Stimulated activated CD8-positive, alpha-beta memory T cell treated with anti-CD3 and anti-CD28 coated beads, Interleukin-4, amount 100 ng/mL, for 48 hours (primary cell): ENCODE measurements at regions not wholly inside any gene's neighbourhood (a gene's known extent, or its start where the extent isn't known, plus 50 kb on each side); places are given as distances from the start of the nearest gene placed in this dataset.

Source experiments
- DNase-seq: peaks from one replicate; pipeline ENCODE4 v3.0.0-alpha.2; 2020

DNA sequence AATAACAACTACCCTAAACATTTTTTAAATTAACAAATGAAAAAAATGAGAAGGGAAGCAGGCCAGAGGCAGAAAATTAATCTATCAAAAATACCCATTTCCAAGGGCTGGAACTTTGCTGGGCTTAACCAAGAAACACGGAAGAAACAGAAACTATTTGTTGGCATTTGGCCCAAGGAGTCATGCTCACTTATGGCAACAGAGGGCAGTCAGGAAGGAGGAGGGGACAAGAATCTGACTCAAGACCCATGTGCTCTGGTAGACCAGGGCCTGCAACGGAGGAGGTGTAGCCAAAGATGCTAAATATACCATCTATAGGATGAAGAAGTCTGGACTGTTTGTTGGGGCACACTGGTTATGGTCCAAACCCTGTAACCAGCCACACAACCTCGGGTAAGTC is 496.7 kb downstream of the COG6 start:
- DNase-seq, result no peak

DNA sequence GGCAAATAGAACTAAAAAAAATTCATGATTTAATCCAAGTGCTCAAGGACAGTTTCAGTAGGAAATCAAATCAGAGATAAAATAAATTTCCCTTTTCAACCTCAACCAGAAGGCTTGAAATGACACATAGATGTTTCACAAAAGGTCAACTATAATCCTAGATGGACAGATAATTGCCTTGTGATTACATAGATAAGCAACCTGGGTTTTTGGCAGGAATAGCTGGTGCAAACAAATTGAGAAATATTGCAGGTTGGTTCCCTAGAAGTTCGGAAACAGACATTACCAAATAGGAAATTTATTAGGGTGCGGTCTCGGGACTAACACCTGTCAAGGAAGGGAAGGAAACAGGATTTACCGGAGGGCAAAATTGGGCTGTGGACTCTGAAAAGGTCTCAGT is 497.5 kb downstream of the COG6 start:
- DNase-seq, result no peak

- DNase-seq, result no peak
These were observed 498.1 kb downstream of the COG6 start for GRCh38 chr13:40153516-40153915.

GRCh38 chr13:40155201-40155600 is 499.7 kb downstream of the COG6 start:
- no peak for DNase-seq

- DNase-seq, result no peak
These were observed 502.8 kb downstream of the COG6 start for GRCh38 chr13:40158218-40158617.

DNA sequence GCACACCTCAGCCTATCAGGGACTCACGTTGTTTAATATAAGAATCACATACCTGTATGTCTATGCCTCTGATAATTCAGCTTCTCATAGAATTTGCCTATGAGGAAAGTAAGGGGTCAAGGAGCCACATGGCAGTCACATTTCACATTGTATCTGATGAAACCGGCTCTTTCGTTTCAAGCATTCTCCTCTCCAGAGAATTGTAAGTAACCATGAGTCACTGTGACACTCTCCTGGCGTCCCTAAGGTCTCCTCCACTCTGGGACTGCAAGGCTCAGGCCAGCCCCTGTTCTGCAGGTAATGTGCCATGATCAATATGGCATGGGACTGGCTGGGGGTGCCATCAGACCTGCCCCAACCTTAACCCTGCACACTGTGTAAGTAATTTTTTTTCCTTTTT is 503.3 kb downstream of the COG6 start:
- no peak for DNase-seq

DNA sequence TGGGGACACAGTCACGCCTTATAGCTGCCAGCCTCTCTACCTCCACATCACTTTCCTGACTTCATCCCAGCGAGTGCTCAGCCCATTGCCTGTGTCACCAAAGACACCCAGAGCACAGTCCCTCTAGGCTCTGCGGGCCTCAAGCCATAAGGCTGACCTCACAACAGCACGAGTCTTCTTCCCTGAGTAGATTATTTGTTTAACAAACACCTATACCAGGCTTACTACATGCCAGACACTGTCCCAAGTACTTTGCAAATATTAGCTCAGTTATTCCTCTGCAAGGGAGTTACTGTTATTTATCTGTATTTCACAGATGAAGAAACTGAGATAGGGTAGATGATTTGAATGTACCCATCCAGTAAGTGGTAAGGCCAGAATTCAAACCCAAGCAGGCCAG is 504.3 kb downstream of the COG6 start:
- DNase-seq, result no peak

DNA sequence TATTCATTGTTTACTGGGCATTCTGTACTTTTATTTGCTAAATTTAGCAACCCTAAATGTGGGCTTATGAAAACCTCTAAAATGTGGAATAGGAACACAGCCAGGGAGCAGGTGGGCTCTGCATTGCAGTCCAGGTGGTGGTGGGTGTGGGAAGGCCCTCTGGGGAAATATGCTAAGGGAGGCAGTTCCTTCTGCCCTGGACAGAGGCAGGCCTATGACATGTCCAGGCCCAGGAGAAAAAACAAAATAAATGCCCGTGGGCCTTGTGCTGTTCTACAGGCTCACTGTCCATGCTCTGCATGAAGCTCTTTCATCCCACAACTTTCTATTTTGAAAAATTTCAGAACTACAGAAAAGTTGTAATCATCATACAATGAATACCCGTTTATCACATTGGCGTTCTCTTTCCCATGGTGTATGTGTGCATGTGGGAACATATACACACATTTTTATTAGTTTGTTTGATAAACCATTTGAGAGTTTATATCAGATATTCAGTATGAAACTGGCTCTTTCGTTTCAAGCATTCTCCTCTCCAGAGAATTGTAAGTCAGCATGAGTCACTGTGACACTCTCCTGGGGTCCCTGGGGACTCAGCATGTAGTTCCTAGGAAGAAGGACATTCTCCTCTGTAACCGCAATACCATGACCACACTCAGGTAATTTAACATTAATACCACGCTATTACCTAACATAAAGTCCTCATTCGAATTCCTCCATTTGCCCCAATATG is 505.3 kb downstream of the COG6 start:
- DNase-seq, result no peak

DNA sequence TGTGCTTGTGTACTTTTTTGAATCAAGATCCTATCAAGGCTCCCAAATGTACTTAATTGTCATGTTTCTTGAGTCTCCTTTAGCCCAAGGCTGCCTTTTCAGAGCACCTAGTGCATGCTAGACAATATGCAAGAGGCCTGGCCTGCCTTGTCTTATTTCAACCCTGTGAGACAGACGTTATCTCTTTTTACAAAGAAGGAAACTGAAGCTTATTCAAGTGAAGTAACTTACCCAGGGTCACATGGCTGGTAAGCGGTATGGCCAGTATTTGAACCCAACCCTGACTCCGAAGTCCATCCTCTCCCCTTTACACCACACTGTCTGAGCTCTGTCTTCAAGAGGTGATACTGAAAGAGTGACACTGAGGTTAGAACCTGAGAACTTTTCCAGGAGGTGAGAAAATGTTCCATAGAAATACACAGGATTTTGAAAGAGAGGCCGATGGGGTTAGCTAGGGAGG is 505.1 kb downstream of the FOXO1 start:
- no peak for DNase-seq

- no peak for DNase-seq
These were observed 504.5 kb downstream of the FOXO1 start for GRCh38 chr13:40161931-40162330.

GRCh38 chr13:40163066-40164000 is 503.1 kb downstream of the FOXO1 start:
- DNase-seq, result no peak

DNA sequence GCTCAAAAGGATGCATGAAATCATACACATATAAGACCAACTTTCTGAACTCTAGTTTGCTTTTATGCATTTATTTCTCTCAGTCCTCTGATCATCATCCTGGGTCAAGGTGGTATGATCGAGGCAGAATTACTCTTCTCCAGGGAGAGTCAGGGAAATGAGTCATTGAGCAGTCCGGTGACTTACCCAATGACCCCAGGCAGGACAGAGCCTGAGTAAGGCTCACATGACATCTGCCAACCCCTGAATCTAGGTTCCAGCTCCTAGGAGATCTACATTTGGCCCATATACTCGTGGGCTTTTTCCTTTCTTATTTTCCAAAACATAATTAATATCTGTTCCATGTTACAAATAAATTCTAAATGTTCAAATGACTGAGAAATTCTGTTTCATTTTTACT is 502.3 kb downstream of the FOXO1 start:
- no peak for DNase-seq

DNA sequence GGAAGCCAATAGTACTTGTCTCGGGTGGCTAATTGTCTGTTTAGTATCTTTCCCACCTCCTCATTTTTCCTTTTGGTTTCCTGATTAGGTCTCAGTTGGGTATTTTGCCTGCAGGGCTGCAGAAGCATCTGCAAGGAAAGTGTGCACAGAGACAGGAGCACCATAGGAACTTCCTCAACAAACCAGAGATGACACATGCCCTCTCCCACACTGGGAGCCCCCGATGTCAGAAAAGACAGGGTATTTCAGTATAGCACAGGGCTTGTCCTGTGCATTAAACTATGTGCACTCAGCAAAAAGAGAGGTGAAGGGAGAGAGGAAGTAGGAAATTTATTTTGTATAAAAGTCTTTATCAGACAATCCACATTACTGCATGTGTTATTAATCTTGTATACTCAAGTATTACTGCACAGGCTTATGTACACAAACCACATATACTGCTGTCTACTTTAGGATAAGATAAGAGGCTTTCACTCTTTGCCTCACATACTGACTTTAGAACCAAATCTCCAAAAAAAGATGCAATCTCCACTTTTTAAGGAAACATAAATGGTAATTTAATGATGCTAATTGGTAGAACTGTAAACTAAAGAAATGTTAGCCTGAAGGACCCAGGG is 501.0 kb downstream of the FOXO1 start:
- DNase-seq, result no peak

DNA sequence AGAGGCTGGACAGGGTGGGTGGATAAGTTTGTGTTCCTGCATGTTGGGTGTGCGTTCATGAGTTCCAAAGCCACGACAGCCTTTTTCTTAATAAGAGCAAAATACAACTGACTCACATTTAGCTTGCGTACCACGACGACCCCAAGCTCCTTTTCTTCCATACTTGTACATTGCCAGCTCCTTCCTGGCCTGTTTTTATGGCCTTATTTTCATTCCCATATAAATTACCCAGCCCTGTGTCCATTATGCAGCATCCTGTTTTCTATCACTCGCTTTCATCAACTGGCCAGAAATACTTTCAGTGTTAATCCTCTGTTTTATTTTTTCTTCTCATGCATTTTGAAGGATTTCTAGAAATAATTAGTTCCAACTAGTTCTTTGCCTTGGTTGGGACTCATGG is 499.1 kb downstream of the FOXO1 start:
- no peak for DNase-seq

- DNase-seq, result no peak
These were observed 497.8 kb downstream of the FOXO1 start for GRCh38 chr13:40168425-40169166.

DNA sequence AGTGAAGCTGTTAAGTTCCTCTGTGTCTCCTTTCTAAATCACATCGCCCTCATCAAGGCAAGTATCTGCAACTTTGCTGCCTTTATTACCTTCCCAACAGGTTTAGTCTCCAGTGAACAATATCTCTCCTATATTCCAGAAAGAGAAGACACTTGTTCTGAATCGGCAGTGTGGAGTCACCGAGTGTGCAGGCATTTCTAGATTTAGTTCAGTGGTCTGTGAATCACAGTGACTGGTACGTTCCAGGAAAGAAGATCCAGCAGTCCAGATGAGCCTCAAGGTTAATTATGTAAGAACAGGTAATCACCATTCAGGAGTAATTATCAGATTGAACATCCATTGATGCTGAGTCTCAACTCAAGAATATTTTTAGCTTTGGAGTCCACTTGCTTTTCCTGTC is 497.0 kb downstream of the FOXO1 start:
- no peak for DNase-seq

DNA sequence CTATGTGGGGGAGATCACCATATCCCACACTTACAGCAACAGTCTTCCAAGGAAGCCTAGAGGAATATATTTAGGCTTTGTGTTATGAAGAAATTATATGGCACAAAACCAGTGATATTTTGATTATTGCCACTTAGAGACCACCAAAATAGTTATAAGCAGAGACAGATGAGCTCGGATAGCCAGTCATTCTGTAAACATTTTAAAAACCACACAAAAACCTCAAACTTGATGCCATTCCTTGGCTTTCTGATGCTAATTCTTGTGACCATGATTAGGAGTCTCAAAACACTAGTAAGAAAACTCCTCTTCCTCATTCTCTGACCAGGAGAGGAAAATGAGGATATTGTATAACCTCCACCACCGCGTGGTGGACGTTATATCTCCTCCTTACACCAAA is 496.4 kb downstream of the FOXO1 start:
- no peak for DNase-seq

GRCh38 chr13:40170982-40171381 is 495.5 kb downstream of the FOXO1 start:
- peak; percentile 51 for DNase-seq

GRCh38 chr13:40171566-40171965 is 494.9 kb downstream of the FOXO1 start:
- DNase-seq, result no peak

- DNase-seq, result no peak
These were observed 494.3 kb downstream of the FOXO1 start for GRCh38 chr13:40172149-40172591.

- DNase-seq, result no peak
These were observed 493.6 kb downstream of the FOXO1 start for GRCh38 chr13:40172878-40173277.

- no peak for DNase-seq
These were observed 490.8 kb downstream of the FOXO1 start for GRCh38 chr13:40175639-40176038.

DNA sequence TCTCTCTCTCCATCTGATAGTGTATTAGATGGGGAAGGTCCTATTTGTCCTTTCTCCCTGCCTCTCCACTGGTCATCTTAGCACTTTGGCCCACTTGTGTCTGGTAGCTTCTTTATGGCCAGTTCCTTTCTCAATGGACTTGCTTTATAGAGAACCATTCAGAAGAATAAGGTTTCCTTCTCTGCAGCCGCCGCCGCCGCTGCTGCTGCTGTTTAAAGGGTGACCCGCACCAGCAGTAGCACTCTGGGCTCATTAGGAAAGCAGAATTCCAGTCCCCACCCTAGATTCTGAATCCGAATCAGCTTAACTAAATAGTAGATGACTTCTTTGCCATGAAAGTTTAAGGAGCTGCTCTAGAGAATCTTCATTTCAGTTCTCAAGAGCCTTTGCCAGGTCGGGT is 490.2 kb downstream of the FOXO1 start:
- DNase-seq, result no peak
